Muscle of leg (tissue), 3 donors: ENCODE measurements at regions not wholly inside any gene's neighbourhood (a gene's known extent, or its start where the extent isn't known, plus 50 kb on each side); places are given as distances from the start of the nearest gene placed in this dataset.
A peak's percentile ranks its signal among the peaks of the same experiment; 100 is the strongest.
"Not testable (repeated sequence)": the region's sequence is repeated elsewhere in the genome, so short reads cannot be mapped to it uniquely, and the experiment has no call there.

Source experiments
- DNase-seq: peaks from one replicate; pipeline ENCODE4 v3.0.0; 2013
- H3K27ac ChIP-seq: one replicate; pipeline ENCODE4 v1.5.1; 2013; ENCODE audit warnings: mild to moderate bottlenecking, low read length, control low read depth
- H3K27me3 ChIP-seq: one replicate; pipeline ENCODE4 v1.6.1; 2013; ENCODE audit warnings: low read length; ENCODE audit not compliant: control insufficient read depth, insufficient read depth
- H3K36me3 ChIP-seq: one replicate; pipeline ENCODE4 v1.6.1; 2013; ENCODE audit warnings: low read length; ENCODE audit not compliant: control insufficient read depth, insufficient read depth
- H3K4me1 ChIP-seq: one replicate; pipeline ENCODE4 v1.6.1; 2013; ENCODE audit warnings: low read length; ENCODE audit not compliant: control insufficient read depth, insufficient read depth
- H3K4me3 ChIP-seq: one replicate; pipeline ENCODE4 v1.5.1; 2013; ENCODE audit warnings: low read length, control low read depth
- H3K9me3 ChIP-seq: replicated peaks from 2 replicates; pipeline ENCODE4 v1.6.1; 2013; ENCODE audit warnings: low read depth, low read length; ENCODE audit not compliant: control insufficient read depth
- WGBS: methylation state at CpG from one replicate; pipeline ENCODE4 v1.1.5; 2013; ENCODE audit warnings: missing lambda C conversion rate; ENCODE audit not compliant: insufficient coverage; 5-methylcytosine and 5-hydroxymethylcytosine counted together

DNA sequence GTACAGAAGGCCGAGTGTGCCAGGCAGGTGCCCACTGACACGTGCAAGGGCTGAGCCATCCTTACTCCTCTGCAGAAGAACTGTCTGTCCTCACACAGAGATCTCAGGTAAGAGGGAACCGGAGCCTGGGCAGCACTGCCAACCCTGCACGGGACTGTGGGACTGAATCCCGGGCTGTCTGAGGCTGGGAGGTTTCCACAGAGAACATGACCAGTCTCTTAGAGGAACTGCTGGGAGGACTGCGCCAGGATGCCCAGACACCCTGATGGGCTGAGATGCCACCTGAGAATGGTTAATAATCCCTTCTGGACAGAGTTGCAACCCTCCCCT is 302.9 kb upstream of the SFSWAP start:
- Histone ChIP-seq H3K27me3 (peaks cover 7% of the 10 kb centered on the region), H3K36me3 (no peaks in the 10 kb centered on the region), H3K4me1 (no peaks in the 10 kb centered on the region), H3K27ac (no peak overlapping the region), H3K9me3 (peaks cover 2% of the 10 kb centered on the region), H3K4me3 (no peak overlapping the region)
- WGBS = 86% methylated on average over 6 of the region's 6 CpGs
- DNase-seq = no peak

DNA sequence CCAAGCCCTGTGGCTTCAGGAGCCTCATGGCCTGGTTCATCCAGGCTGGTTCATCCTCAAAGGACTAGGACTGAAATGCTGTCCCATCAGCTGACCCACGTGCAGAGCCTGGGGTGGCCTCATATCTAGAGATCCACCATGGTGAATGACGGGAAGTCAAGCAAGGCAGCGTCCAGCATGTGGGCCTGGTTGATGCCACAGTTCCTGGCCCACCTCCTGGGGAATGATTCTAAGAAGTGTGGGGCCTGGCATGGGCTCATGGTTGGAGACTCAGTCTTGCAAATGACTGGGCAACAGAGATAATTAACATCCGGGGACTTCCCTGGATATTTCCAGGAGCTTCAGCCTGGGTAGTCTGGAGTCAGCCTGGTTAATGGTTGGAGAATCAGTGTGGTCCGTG is 302.4 kb upstream of the SFSWAP start:
- Histone ChIP-seq H3K27ac (no peak overlapping the region), H3K27me3 (peaks cover 9% of the 10 kb centered on the region), H3K9me3 (peaks cover 2% of the 10 kb centered on the region), H3K4me1 (no peaks in the 10 kb centered on the region), H3K4me3 (no peak overlapping the region), H3K36me3 (no peaks in the 10 kb centered on the region)
- 87% methylated on average over 4 of the region's 5 CpGs for WGBS
- no peak for DNase-seq

DNA sequence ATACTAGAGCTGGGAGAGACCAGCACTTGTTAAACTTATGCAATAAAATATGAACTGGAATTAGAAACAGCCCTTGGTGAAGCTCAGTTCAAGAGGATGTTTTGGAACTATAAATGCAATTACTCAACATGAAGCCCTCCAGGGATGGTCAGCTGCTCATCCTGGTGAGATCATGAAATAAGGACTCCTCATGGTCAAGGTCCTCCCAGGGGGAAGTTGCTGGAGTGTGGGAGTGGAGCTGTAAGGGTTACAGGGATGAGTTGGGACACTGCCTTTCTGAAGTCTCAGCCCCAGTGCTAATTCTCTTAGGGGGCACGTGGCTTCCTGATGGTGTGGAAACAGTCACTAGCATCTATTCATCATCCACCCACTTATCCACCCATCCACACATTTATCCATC is 301.7 kb upstream of the SFSWAP start:
- no peaks in the 10 kb centered on the region for H3K36me3 ChIP-seq
- peaks cover 9% of the 10 kb centered on the region for H3K27me3 ChIP-seq
- no peaks in the 10 kb centered on the region for H3K4me1 ChIP-seq
- 57% methylated on average over 1 of the region's 1 CpG for WGBS
- DNase-seq = no peak
- peaks cover under 1% of the 10 kb centered on the region for H3K9me3 ChIP-seq
- H3K4me3 ChIP-seq = no peak overlapping the region
- no peak overlapping the region for H3K27ac ChIP-seq

DNA sequence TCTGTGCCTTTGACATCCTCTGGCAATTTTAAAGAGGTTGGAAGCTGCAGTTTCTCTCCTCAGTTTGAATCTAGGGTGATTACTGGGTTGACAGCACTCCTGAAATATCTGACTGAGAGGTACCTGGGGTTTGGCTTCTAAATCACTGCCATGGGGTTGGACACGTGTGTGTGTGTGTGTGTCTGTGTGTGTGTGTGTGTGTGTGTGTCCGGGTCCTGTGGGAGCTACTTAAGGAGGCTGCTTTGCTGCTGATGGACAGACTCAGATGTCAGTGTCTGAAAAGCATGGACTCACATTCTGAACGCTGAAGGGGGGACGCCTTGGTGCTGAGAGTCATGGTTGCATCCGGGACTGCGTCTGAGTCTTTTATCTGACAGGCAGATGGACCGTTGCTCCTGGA is 299.1 kb upstream of the SFSWAP start:
- DNase-seq, H3K4me1 ChIP-seq, H3K4me3 ChIP-seq, H3K36me3 ChIP-seq, H3K9me3 ChIP-seq, H3K27me3 ChIP-seq, H3K27ac ChIP-seq: not testable (repeated sequence)
- 64% methylated on average over 3 of the region's 7 CpGs for whole genome bisulfite sequencing

DNA sequence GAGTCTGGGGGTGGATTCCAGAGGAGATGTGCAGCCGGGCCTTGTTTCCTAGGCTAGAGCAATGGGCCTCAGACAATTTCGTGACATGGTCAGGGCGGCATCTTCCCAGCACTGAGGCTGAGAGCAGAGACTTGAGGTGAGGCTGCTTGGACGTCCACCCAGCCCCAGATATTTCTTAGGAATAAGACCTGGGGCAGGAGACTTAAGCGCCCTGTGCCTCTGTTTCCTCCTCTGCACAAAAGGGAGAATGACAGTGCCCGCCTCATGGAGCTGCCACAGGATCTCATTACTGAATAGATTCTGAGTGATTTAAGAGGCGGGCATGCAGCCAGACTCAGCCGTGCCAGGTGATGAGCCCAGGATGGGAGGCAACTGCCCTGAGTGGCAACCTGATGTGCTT is 297.9 kb upstream of the SFSWAP start:
- Histone ChIP-seq H3K27ac (no peak overlapping the region), H3K27me3 (peaks cover 5% of the 10 kb centered on the region), H3K36me3 (no peaks in the 10 kb centered on the region), H3K4me3 (no peak overlapping the region), H3K4me1 (no peaks in the 10 kb centered on the region), H3K9me3 (no peaks in the 10 kb centered on the region)
- WGBS = 83% methylated on average over 7 of the region's 8 CpGs
- DNase-seq = no peak

DNA sequence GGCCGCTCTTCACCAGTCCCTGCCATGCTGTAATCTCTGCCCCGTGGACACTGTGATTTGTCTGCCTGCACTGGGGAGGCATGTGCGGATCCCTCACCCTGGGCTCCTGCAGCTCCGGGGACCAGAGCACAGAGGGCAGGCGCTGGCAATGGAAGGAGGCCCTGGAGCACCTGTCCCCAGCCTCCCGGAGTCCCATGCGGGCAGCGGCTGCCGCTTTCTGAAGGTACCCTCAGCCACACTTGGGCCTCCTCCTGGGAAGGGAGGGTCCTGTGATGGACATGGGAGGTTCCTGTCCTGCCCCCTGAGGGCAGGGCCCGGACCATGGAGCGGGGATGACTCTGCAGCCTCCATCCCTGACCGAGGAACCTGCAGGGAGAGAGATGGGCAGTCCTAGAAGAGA is 297.4 kb upstream of the SFSWAP start:
- no peak overlapping the region for H3K27ac ChIP-seq
- 87% methylated on average over 8 of the region's 12 CpGs for WGBS
- H3K36me3 ChIP-seq = no peaks in the 10 kb centered on the region
- no peaks in the 10 kb centered on the region for H3K4me1 ChIP-seq
- H3K4me3 ChIP-seq = no peak overlapping the region
- H3K9me3 ChIP-seq = no peaks in the 10 kb centered on the region
- H3K27me3 ChIP-seq = peaks cover 5% of the 10 kb centered on the region
- DNase-seq = no peak

DNA sequence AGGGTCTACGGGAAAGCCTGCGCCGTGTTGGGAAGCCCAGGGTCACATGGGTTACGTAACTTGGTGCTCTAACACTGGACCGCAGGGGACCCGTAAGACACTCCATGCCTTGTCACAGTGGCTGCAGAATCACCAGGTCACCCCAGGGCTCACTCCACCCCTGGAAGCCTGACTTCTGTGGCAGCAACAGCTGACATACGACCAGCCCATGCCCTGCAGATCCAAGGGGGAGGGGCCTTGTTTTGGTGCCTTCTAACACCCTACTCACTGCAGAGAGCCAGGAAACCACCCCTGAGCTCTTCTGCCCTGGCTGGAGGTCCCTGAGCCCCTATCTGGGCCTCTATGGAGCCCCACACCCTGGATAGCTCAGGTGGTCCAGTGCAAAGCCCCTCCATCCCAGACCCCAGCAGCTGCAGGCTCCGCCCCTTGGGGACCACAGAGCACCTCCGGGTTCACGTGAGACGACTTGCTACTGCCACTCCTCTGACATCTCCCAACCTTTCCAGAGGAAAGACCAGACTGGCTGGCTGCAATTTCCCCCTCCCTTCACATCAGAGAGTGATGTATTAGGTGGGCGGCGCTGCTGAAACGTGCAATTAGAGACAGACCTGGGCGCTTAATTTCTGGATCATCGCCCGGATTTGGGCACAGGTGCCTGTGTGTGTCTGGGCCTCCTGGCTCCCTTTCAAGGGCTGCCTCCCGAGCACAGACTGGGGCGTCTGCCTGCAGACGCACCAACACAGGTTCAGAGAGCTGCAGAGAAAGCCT is 296.6 kb upstream of the SFSWAP start:
- not testable (repeated sequence) for H3K27me3 ChIP-seq, H3K36me3 ChIP-seq, H3K9me3 ChIP-seq, DNase-seq, H3K4me3 ChIP-seq, H3K27ac ChIP-seq, H3K4me1 ChIP-seq
- WGBS = no CpG with 5 or more reads among the region's 20 CpGs

DNA sequence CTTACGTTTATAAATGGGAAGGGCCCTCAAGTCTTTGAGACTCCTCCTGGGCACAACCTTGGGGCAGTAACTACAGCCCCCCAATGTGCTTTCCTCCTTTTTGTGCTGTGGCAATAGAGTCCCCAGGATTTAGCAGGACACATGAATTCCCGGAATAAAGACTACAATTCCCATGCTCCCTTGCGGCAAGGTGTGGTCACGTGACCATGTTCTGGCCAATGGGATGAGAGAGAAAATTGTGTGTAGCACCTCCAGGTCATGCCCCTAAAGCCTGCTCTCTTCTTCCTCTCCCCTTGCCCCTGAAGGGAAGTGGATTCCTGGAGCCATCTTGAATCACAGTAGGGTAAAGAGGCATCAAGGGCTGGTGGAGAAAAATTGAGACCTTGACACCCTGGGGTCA is 295.1 kb upstream of the SFSWAP start:
- Histone ChIP-seq H3K4me1 (no peaks in the 10 kb centered on the region), H3K27ac (no peak overlapping the region), H3K36me3 (no peaks in the 10 kb centered on the region), H3K27me3 (peaks cover 5% of the 10 kb centered on the region), H3K4me3 (no peak overlapping the region), H3K9me3 (no peaks in the 10 kb centered on the region)
- DNase-seq = no peak
- 100% methylated on average over 1 of the region's 4 CpGs for WGBS

DNA sequence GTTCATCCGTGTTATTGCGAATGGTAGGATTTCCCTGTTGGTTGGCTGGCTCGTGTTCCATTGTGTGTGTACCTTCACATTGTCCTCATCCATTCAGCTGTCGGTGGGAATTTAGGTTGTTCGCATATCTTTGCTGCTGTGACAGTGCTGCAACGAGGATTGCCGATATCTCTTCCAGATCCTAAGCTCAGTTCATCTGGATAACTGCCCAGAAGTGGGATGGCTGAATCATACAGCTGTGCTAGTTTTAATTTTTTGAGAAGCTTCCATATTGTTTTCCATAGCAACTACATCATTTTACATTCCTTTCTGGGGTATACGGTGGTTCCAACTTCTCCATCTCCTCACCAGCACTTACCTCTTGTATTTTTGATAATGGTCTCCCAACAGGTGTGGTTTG is 292.8 kb upstream of the SFSWAP start:
- no peaks in the 10 kb centered on the region for H3K36me3 ChIP-seq
- no peak overlapping the region for H3K4me3 ChIP-seq
- no peak overlapping the region for H3K27ac ChIP-seq
- H3K27me3 ChIP-seq = peaks cover 2% of the 10 kb centered on the region
- H3K9me3 ChIP-seq = no peaks in the 10 kb centered on the region
- no CpG with 5 or more reads among the region's 8 CpGs for WGBS
- H3K4me1 ChIP-seq = peaks cover 10% of the 10 kb centered on the region
- peak; percentile 82 for DNase-seq

DNA sequence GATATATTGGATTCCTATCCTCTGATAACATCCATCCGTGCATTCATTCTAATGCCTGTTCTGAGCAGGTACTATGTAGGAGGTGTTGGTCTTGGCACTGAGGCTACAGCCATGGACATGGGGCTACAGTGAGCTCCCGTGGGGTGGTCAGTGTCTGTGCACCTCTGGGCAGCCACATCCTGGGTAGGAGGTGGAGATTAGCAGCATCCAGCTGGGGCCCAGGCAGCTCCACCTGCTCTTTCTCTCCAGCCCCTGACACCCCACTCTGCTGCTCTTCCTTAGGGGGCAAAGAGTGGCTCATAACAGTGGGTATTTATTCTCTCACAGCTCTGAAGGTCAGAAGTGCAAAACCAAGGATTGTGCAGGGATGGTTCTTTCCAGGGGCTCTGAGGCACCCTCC is 292.0 kb upstream of the SFSWAP start:
- WGBS = no CpG with 5 or more reads among the region's 2 CpGs
- no peak for DNase-seq
- H3K9me3 ChIP-seq = no peaks in the 10 kb centered on the region

DNA sequence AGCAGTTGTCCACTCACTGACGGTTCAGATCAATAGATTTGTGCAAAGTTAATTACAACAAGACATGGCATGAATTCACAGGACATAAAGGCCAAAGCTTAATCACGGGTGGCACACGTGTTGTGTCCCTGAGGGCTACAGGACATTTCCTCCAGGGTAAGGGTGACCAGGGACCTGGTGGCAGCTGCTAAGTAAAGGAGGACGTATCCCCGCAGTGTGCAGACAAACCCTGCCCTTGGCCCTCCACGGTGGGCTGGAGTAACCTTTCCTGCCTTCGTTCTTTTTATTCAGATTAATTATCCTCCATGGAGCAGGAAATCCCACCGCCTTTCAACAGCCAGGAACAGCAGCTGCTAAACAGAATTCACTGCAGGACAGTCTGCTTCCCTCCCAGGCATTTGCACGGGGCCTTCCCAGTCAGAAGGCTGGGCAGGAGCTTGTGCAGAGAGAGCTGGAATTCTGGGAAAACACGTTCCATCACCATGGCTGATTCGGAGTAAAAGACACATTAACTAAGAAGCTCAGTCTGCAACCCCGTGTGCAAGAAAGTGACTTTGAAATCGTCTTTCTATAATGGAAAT is 289.9 kb upstream of the SFSWAP start:
- H3K4me3 ChIP-seq = no peak overlapping the region
- 16% methylated on average over 6 of the region's 13 CpGs for WGBS
- H3K9me3 ChIP-seq = peaks cover 5% of the 10 kb centered on the region
- H3K36me3 ChIP-seq = no peaks in the 10 kb centered on the region
- peaks cover 10% of the 10 kb centered on the region for H3K4me1 ChIP-seq
- H3K27me3 ChIP-seq = no peaks in the 10 kb centered on the region
- DNase-seq = peak; percentile 33
- H3K27ac ChIP-seq = no peak overlapping the region

More for the DNA sequence above, 292.0 kb upstream of the SFSWAP start:
- Histone ChIP-seq H3K4me1 (peaks cover 10% of the 10 kb centered on the region), H3K36me3 (no peaks in the 10 kb centered on the region), H3K27me3 (no peaks in the 10 kb centered on the region), H3K4me3 (no peak overlapping the region), H3K27ac (no peak overlapping the region)
